ENCODE measurements at regions not wholly inside any gene's neighbourhood (a gene's known extent, or its start where the extent isn't known, plus 50 kb on each side); places are given as distances from the start of the nearest gene placed in this dataset.

DNA sequence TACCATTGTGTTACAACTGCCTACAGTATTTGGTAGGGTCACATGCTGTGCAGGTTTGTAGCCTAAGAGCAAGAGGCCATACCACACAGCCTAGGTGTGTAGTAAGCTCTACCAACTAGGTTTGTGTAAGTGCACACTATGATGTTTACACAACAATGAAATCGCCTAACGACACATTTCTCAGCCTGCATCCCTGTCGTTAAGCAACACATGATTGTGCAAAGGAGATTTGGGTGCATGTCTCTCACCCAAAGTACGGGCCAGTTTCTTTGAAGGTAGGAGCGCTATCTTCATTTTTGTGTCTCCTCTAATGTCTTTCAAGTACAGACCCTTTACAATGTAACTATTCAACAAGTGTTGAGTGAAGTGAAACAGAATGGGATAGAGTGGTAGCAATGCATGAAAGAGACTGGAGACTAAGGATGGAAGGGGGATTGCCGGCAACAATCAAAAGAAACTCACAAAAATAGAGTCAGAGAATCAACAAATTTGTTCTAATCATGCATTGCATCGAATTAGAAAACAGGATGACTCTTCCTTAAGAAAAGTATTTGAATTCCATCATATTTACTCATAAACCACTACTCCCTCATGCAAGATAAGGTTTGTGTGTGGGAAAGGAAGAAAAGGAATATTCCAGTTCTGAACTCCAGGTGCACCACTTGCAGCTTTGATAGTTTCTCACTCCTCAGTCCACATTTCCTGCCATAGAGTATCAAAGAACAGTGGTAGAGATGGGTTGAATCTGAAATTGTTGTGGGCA is 60.2 kb upstream of the TNFRSF19 start:
- TF ChIP-seq ZNF138 (CRISPR knock-in tag; conservative IDR thresholded peaks at IDR 0.05) (no peak), FOXJ3 (CRISPR knock-in tag; IDR thresholded peaks at IDR 0.05; ENCODE audit: borderline replicate concordance) (no peak)
- TF ChIP-seq, protein P1, sequence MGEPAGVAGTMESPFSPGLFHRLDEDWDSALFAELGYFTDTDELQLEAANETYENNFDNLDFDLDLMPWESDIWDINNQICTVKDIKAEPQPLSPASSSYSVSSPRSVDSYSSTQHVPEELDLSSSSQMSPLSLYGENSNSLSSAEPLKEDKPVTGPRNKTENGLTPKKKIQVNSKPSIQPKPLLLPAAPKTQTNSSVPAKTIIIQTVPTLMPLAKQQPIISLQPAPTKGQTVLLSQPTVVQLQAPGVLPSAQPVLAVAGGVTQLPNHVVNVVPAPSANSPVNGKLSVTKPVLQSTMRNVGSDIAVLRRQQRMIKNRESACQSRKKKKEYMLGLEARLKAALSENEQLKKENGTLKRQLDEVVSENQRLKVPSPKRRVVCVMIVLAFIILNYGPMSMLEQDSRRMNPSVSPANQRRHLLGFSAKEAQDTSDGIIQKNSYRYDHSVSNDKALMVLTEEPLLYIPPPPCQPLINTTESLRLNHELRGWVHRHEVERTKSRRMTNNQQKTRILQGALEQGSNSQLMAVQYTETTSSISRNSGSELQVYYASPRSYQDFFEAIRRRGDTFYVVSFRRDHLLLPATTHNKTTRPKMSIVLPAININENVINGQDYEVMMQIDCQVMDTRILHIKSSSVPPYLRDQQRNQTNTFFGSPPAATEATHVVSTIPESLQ (CRISPR knock-in tag; IDR thresholded peaks at IDR 0.05): no peak

All from WTC11 (cell line).